NCI-H524 (cell line): ENCODE measurements at regions not wholly inside any gene's neighbourhood (a gene's known extent, or its start where the extent isn't known, plus 50 kb on each side); places are given as distances from the start of the nearest gene placed in this dataset.

ENCODE experiments used
- DNase-seq, 2 experiments: peaks; one replicate each; lab custom pipeline; 2025; lab: John Stamatoyannopoulos, UW

GRCh38 chr6:98546376-98546775 is 288.0 kb upstream of the POU3F2 start:
- DNase-seq = no peak

DNA sequence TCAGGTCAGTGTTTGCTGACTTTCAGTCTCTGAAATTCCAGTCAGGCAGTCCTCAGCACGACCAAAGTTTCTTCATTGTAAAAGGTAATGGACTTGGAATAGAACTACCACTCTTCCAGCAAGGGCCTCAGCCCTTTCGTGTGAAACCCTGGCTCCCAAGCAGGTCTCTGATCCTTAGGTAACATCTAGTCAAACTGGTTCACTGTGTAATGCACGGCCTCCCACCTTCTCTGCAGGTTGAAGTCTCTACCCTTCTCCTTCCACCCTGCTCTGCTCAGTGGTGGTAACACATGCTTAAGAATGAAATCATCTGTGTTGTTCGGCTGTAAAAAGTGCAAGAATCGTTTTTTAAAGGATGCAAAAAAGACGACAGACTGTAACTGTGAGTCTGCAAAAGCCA is 287.2 kb upstream of the POU3F2 start:
- DNase-seq = no peak

GRCh38 chr6:98547634-98548033 is 286.7 kb upstream of the POU3F2 start:
- no peak for DNase-seq

DNA sequence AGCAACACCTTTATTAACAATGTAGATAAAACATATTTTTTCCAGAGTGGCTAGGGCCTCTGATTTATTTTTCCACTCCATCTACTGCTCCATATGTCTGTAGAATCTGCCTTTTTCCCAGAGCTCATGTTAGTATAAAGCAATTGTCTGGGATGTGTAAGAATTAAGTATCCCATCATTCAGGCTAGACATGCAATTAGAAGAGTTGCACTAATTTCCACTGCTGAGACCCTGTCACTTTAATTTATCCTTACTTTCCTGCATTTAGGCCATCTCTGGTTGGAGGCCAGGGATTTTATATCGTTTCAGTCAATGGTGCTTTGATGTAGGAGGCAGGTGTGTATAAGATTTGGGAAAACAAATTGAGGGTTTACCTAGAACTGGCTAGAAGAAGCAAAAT is 286.1 kb upstream of the POU3F2 start:
- DNase-seq = no peak

- no peak for DNase-seq
Measured at GRCh38 chr6:98560418-98560817, 274.0 kb upstream of the POU3F2 start.

DNA sequence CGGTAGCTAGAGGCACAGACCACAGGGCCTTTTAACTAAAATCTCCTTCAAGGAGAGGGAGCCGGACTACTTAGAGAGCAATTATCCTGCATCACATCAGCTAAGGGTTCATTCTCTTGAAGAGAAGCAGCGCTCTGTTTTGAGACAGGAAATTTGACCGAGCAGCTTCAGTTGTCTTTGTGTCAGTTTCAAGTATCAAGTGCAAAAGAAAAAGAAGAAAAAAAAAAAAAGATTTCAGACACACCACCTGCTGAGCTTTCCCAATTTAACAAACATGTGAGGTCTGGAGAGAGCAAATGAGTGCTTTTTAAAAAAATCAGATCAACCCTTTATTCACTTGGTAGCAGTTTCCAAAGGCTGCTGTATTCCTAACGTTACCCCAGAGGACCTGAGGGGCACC is 273.5 kb upstream of the POU3F2 start:
- DNase-seq = no peak

DNA sequence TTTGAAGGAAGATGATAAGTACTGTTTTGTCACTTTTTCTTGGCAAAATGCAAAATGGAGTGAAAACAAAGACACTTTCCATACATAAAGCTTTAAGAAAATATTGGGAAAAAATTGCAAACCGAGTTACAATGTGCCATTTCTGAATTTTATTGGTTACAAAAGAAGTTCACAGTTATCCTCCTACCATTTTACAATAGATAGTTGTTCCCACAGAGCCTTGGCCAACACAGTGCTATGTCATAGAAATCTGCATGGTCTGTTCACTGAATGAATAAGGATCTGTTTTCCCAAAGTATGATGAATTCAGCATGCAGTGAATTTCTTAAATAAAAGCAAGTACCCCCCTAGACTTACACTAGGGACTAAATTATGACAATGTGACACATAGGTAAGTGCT is 268.2 kb upstream of the POU3F2 start:
- no peak for DNase-seq

DNA sequence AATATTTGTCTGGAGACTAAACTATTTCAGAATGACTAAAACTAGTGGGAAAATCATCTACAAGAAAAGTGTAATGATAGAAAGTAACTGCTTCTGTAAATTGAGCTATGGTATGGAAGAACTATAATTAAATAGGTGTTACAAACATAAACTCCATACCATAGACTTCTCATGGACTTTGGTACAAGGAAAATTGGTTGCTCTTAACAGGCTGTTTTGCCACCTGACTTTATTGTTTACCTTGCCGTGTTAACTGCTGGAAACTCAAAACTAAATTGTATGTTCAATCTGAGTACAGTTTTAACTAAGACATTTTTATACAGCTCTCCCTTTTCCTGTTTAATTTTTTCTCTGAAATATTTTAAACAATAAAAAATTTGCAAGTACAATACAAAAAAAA is 261.8 kb upstream of the POU3F2 start:
- DNase-seq = no peak

DNA sequence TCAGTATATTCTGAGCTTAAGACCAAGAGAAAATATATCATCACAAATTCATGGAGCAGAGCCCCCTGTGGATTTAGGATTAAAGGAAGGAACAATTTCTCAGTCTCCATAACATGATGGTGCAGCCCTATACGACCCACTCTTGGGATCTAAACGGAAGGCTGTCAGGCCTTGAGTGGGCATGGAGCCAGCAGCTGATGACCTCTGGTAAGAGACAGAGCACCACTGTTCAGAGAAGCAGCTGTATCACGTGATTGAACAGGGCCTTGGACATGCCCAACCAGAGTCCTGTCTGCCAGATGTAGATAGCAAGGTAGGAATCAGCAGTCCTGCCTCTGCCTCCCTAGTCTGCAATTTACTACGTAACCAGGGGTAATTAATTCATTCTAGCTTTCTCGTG is 259.4 kb upstream of the POU3F2 start:
- DNase-seq = no peak

DNA sequence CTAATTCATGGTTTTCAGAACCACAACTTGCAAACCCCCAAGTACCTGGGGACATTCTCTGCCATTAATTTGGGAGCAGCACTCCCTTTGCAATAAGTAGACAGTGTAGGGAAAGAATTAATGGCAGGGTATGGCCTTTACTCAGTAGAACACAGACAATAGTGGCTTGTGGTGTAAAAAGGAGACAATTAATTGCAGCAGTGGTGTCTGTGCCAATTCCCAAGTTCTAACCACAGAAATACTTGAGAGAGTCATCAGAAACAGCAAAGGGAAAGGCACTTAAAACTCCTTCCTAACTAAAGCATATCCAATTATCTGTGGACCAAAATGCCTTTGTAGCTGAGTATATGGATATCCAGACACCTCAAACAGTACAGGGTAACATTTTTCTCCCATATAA is 257.6 kb upstream of the POU3F2 start:
- DNase-seq = no peak

DNA sequence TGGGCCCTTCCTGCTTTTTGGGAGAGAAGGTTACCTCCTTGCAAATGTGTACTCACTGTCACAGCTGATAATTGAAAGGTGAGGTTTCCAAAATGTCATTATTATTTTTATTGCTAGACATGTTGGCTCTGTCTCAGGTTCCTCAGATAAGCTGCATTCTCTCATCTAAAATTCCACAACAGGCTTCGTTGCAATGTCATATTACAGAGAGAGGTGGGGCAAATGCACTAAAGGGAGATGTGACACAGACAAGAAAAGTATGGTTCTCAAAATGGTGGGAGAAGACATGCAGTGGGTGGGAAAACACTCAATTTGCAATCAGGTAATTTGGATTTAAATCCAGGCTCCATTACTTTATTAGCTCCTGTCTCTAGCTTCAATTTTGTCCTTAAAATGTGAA is 256.4 kb upstream of the POU3F2 start:
- no peak for DNase-seq

DNA sequence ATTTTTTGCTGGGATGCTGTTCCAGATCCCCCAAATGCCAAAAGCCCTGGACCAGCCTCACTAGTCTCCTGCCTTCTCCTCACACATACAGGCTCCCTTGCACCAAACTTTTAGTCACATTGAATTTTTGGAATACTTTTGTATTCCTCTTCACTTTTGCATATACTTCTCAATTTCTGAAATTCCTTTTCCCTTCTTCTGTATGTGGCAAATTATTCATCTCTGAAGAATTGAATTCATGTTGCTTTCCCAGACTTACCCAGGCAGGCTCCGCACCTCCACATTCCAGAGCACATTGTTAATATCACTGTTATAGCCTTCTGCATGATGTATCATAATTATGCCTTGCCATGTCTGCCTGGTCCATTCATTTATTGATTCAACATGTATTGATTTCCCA is 255.3 kb upstream of the POU3F2 start:
- DNase-seq = no peak

DNA sequence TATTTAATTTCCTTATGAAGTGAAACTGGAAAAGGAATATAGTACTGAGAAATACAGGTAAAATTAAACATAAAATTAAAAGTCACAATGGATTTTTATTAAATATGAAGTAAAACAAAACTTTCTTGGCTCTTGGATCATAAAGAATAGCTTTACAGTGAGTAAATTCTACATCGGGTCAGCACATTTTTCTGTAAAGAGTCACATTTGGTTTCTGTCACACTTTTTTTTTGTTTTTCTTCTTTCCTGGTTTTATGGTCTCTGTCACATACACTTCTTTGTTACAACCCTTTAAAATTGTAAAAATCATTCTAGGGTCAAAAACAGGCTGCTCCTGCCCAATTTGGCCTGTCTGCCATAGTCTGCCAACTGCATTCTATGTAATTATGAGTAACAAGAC is 254.4 kb upstream of the POU3F2 start:
- DNase-seq = no peak

- DNase-seq = no peak
Measured at GRCh38 chr6:98581705-98582104, 252.7 kb upstream of the POU3F2 start.

DNA sequence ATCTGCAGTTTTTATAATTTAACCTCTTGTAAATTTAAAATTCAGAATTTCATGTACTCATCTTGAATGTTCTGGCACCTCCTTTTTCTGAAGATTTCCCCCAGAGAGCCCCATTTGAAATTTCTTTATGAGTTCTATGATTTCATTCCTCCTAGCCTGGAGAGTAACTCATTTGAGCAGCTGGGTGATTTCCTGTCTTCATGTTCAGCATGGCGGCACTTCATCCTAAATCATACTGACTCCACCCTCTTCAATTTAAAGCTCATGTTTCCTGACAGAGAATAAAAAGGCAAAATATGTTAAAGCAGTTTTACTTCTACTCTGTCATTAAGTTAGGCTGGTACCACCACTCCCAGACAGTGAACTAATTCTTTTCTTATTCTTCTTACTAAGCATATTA is 250.9 kb upstream of the POU3F2 start:
- DNase-seq = no peak

GRCh38 chr6:98586163-98586562 is 248.2 kb upstream of the POU3F2 start:
- DNase-seq = peak in 1 of 2 experiments; percentile 14

- no peak for DNase-seq
Measured at GRCh38 chr6:98587555-98587954, 246.8 kb upstream of the POU3F2 start.

DNA sequence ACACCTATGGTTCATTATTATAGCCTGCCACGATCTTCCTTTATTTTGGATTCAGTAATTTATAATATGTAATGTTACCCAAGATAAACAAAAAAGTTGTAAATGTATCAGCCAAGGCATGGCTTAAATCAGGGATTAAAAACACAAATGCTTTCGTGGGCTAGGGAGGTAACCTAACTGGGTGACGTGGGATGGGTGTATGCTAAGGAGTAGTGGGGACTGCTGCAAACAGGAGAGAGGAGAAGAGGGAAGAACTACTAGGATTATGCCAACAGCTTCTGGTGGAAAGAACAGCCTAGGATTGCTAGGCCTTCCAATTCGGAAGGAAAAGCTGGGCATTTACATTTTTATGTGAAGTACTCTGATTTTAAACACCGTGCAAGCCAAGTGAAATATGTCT is 244.8 kb upstream of the POU3F2 start:
- DNase-seq = no peak

GRCh38 chr6:98590136-98590681 is 244.2 kb upstream of the POU3F2 start:
- no peak for DNase-seq

DNA sequence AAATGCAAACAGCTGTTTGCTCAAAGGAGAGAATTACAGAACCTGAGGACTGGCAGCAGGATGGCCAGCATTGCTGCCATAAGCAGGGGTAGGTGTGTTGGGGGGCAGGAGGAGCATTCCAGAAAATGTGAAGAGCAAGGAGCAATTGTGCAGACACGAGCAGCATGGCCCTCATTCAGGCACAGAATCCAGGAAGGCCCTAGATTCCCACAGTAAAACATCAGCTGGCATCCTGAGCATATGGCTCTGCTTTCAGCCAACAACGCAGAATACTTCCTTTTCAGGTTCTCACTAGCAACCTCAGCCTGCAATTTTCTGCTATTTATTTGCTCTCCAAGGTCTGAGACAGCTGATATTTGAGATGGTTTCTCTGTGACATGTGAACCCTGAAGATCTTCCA is 243.4 kb upstream of the POU3F2 start:
- DNase-seq = no peak

- no peak for DNase-seq
Measured at GRCh38 chr6:98593676-98594075, 240.7 kb upstream of the POU3F2 start.

GRCh38 chr6:98601716-98602115 is 232.7 kb upstream of the POU3F2 start:
- DNase-seq = no peak

DNA sequence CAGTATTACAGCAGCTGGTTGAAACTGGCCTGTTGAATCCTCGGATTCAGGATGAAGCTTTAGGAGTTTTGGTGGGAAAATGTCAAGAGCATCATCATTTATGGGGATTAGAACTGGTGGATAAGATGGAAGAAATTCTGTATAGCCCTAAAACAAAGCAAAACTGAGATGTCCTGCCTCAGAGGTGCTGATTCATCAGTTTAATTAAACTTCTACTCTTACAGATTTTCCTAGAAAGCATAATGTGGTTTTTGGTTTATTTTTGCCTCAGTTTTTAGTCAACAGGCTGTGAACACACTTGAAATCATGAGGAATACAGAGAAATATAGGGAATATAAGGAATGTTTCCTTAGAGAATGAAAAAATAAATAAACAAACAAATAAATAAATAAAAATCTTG is 228.7 kb upstream of the POU3F2 start:
- DNase-seq = no peak

- DNase-seq = no peak
Measured at GRCh38 chr6:98627129-98627775, 207.1 kb upstream of the POU3F2 start.
